Tibial nerve (tissue), 4 donors: ENCODE measurements at regions not wholly inside any gene's neighbourhood (a gene's known extent, or its start where the extent isn't known, plus 50 kb on each side); places are given as distances from the start of the nearest gene placed in this dataset.

ENCODE experiments used
- CTCF ChIP-seq, 5 experiments: fragments of 200-600 bp in 3 of 5; fragments of 450-650 bp in 2 of 5; sonication (generic) in 3 of 5; IDR thresholded peaks; one replicate each; pipeline ENCODE4 v1.5.1; 2016 to 2019; ENCODE audit warnings: antibody characterized with exemption in 5 of 5, mild to moderate bottlenecking in 3 of 5, moderate library complexity in 2 of 5
- EP300 ChIP-seq, 2 donors: sonication (generic); formaldehyde crosslinking; IDR thresholded peaks; one replicate each; pipeline ENCODE4 v1.6.1; 2017; ENCODE audit warnings: antibody characterized with exemption in 2 of 2, mild to moderate bottlenecking in 1 of 2

DNA sequence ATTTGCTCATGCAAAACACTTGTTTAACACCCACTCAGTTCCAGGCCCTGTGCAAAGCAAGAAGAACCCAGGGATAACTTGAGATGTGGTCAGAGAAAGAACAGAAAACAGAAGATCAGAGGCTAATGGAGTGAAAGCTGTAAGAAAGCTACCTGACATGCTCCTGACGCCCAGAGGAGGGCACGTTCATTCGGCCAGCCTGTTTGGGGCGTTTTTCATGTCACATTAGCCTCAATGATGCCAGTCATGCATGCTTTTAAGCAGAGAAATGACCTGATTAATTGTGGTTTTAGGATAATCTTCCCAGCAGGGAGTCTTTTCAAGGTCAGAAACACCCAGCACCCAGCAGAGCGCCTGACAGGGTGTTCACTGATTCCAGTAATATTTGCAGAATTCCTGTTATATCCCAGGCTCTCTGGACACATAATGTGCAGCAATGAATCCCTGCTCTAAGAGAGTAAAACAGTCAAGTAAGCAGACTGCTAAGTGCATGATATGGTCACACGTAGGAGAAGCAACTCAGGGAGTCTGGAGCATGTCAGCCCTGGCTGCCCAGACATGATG lies 320.0 kb downstream of the LRATD1 start:
- TF ChIP-seq EP300 (IDR thresholded peaks at IDR 0.05) = no peak
- no peak for TF ChIP-seq CTCF (IDR thresholded peaks at IDR 0.05)
